IMR-90 (cell line): ENCODE measurements at regions not wholly inside any gene's neighbourhood (a gene's known extent, or its start where the extent isn't known, plus 50 kb on each side); places are given as distances from the start of the nearest gene placed in this dataset.

ENCODE experiments used
- ATAC-seq: fragments of 200-7000 bp; cut with Tn5 transposase; 2 replicates; pipeline ENCODE4 v1.9.1; 2020; ENCODE audit warnings: low read depth, mild to moderate bottlenecking, moderate library complexity
- BruUV-seq: library from RNA; stranded (reverse); fragments of 400-500 nt; replicated peaks from 2 replicates; lab custom pipeline; 2021; lab: Mats Ljungman, UMichigan
- CTCF ChIA-PET: fragments of 300-600 bp; formaldehyde crosslinking; extraction: SDS; loops from one replicate; lab custom pipeline; 2021; ENCODE audit warnings: antibody characterized with exemption; lab: Yijun Ruan, JAX
- POLR2A ChIA-PET: fragments of 300-600 bp; sonication (Branson Sonifier 250); formaldehyde crosslinking; loops from one replicate; lab custom pipeline; 2022; ENCODE audit warnings: antibody characterized with exemption; ENCODE audit not compliant: unreplicated experiment; lab: Charles Lee
- DNase-seq: peaks from one replicate; pipeline ENCODE4 v3.0.0; 2013
- H2AFZ ChIP-seq: replicated peaks from 2 replicates; pipeline ENCODE3; 2013; ENCODE audit warnings: low read length, mild to moderate bottlenecking; ENCODE audit not compliant: poor library complexity
- H2AK5ac ChIP-seq: 2 replicates; pipeline ENCODE4 v1.6.1; 2013; ENCODE audit warnings: low read depth, low read length, inconsistent platforms
- H2AK9ac ChIP-seq: replicated peaks from 2 replicates; pipeline ENCODE3; 2013; ENCODE audit warnings: mild to moderate bottlenecking, low read depth, low read length, moderate library complexity; ENCODE audit not compliant: poor library complexity
- H2BK120ac ChIP-seq: 2 replicates; pipeline ENCODE4 v1.6.1; 2013; ENCODE audit warnings: low read depth, low read length, inconsistent platforms
- H2BK15ac ChIP-seq: 3 replicates; pipeline ENCODE4 v1.6.1; 2013; ENCODE audit warnings: low read depth, low read length, inconsistent platforms
- H2BK20ac ChIP-seq: 2 replicates; pipeline ENCODE4 v1.6.1; 2013; ENCODE audit warnings: low read depth, mild to moderate bottlenecking, inconsistent platforms, low read length, moderate library complexity
- H2BK5ac ChIP-seq: 2 replicates; pipeline ENCODE4 v1.6.1; 2013; ENCODE audit warnings: mild to moderate bottlenecking, low read depth, low read length, inconsistent platforms; ENCODE audit not compliant: poor library complexity, severe bottlenecking
- H3K14ac ChIP-seq: replicated peaks from 2 replicates; pipeline ENCODE4 v1.6.1; 2013; ENCODE audit warnings: low read depth, low read length, inconsistent platforms
- H3K18ac ChIP-seq: 2 replicates; pipeline ENCODE4 v1.6.1; 2013; ENCODE audit warnings: low read depth, low read length, control low read depth
- H3K23ac ChIP-seq: 2 replicates; pipeline ENCODE4 v1.6.1; 2013; ENCODE audit warnings: low read depth, low read length, inconsistent platforms
- H3K27ac ChIP-seq: 2 replicates; pipeline ENCODE4 v1.5.1; 2013; ENCODE audit warnings: mild to moderate bottlenecking, control low read depth, low read length; ENCODE audit not compliant: insufficient read depth
- H3K27me3 ChIP-seq: 2 replicates; pipeline ENCODE4 v1.6.1; 2013; ENCODE audit warnings: low read length; ENCODE audit not compliant: control insufficient read depth, insufficient read depth
- H3K36me3 ChIP-seq: 2 replicates; pipeline ENCODE4 v1.6.1; 2013; ENCODE audit warnings: low read length, mixed read lengths; ENCODE audit not compliant: control insufficient read depth, insufficient read depth
- H3K4ac ChIP-seq: 2 replicates; pipeline ENCODE4 v1.6.1; 2013; ENCODE audit warnings: low read depth, low read length, inconsistent platforms
- H3K4me1 ChIP-seq: 2 replicates; pipeline ENCODE4 v1.6.1; 2013; ENCODE audit warnings: low read length, mixed read lengths; ENCODE audit not compliant: control insufficient read depth, insufficient read depth
- H3K4me2 ChIP-seq: 2 replicates; pipeline ENCODE4 v1.6.1; 2013; ENCODE audit warnings: low read depth, mild to moderate bottlenecking, control low read depth, low read length, moderate library complexity
- H3K4me3 ChIP-seq: 2 replicates; pipeline ENCODE4 v1.5.1; 2013; ENCODE audit warnings: low read depth, mild to moderate bottlenecking, control low read depth, low read length, moderate library complexity; ENCODE audit not compliant: insufficient read depth
- H3K56ac ChIP-seq: 2 replicates; pipeline ENCODE4 v1.6.1; 2013; ENCODE audit warnings: low read length, inconsistent platforms; ENCODE audit not compliant: insufficient read depth; ENCODE audit errors: extremely low read depth
- H3K79me1 ChIP-seq, 2 experiments: 2 replicates each; pipeline ENCODE4 v1.6.1; 2013; ENCODE audit warnings: low read length in 2 of 2, inconsistent platforms in 1 of 2, low read depth in 1 of 2
- H3K9ac ChIP-seq: 2 replicates; pipeline ENCODE4 v1.6.1; 2013; ENCODE audit warnings: low read depth, low read length, control low read depth
- H3K9me1 ChIP-seq: 2 replicates; pipeline ENCODE4 v1.6.1; 2013; ENCODE audit warnings: low read length, inconsistent platforms; ENCODE audit not compliant: insufficient read depth
- H3K9me3 ChIP-seq: 2 replicates; pipeline ENCODE4 v1.6.1; 2013; ENCODE audit warnings: low read length; ENCODE audit not compliant: control insufficient read depth, insufficient read depth
- H4K20me1 ChIP-seq: 2 replicates; pipeline ENCODE4 v1.6.1; 2013; ENCODE audit warnings: low read length, inconsistent platforms; ENCODE audit not compliant: insufficient read depth
- H4K5ac ChIP-seq: 2 replicates; pipeline ENCODE4 v1.6.1; 2013; ENCODE audit warnings: mild to moderate bottlenecking, low read depth, low read length, control low read depth
- H4K8ac ChIP-seq, 2 experiments: 2 replicates each; pipeline ENCODE4 v1.6.1; 2013; ENCODE audit warnings: low read depth in 2 of 2, low read length in 2 of 2, control low read depth in 1 of 2, inconsistent platforms in 1 of 2
- H4K91ac ChIP-seq: 2 replicates; pipeline ENCODE4 v1.6.1; 2013; ENCODE audit warnings: low read depth, low read length, inconsistent platforms; ENCODE audit not compliant: insufficient read depth
- BHLHE40 ChIP-seq: fragments of 150-350 bp; IDR thresholded peaks from 2 replicates; pipeline ENCODE4 v1.6.1; 2016; ENCODE audit warnings: mild to moderate bottlenecking, low read depth, low read length
- CEBPB ChIP-seq: IDR thresholded peaks from 2 replicates; pipeline ENCODE4 v1.6.1; 2012; ENCODE audit warnings: low read depth, low read length, improper control_type of control experiment
- CHD1 ChIP-seq: IDR thresholded peaks from 2 replicates; pipeline ENCODE4 v1.6.1; 2012; ENCODE audit warnings: low read depth, low read length, improper control_type of control experiment
- CTCF ChIP-seq: conservative IDR thresholded peaks from 2 replicates; pipeline ENCODE4 v1.5.1; 2012; ENCODE audit warnings: mild to moderate bottlenecking, low read depth, low read length, improper control_type of control experiment
- ELK1 ChIP-seq: fragments of 150-350 bp; IDR thresholded peaks from 2 replicates; pipeline ENCODE4 v1.6.1; 2016; ENCODE audit warnings: low read depth, mild to moderate bottlenecking, low read length, moderate library complexity, borderline replicate concordance
- FOS ChIP-seq: fragments of 150-350 bp; IDR thresholded peaks from 2 replicates; pipeline ENCODE4 v1.6.1; 2016; ENCODE audit warnings: low read depth, low read length
- MAFK ChIP-seq: IDR thresholded peaks from 2 replicates; pipeline ENCODE4 v1.6.1; 2012; ENCODE audit warnings: low read depth, low read length, improper control_type of control experiment
- MAZ ChIP-seq: IDR thresholded peaks from 2 replicates; pipeline ENCODE4 v1.6.1; 2012; ENCODE audit warnings: low read depth, mild to moderate bottlenecking, low read length, improper control_type of control experiment, moderate library complexity, borderline replicate concordance
- MXI1 ChIP-seq: IDR thresholded peaks from 2 replicates; pipeline ENCODE4 v1.6.1; 2012; ENCODE audit warnings: low read depth, mild to moderate bottlenecking, low read length, moderate library complexity, borderline replicate concordance
- NFE2L2 ChIP-seq: fragments of 150-350 bp; IDR thresholded peaks from 2 replicates; pipeline ENCODE4 v1.6.1; 2016; ENCODE audit warnings: low read depth, mild to moderate bottlenecking, low read length
- POLR2A ChIP-seq: IDR thresholded peaks from 2 replicates; pipeline ENCODE4 v1.6.1; 2012; ENCODE audit warnings: mild to moderate bottlenecking, low read depth, low read length
- RAD21 ChIP-seq: IDR thresholded peaks from 2 replicates; pipeline ENCODE4 v1.6.1; 2012; ENCODE audit warnings: low read length, improper control_type of control experiment
- RCOR1 ChIP-seq: IDR thresholded peaks from 2 replicates; pipeline ENCODE4 v1.6.1; 2012; ENCODE audit warnings: mild to moderate bottlenecking, low read length, improper control_type of control experiment; ENCODE audit not compliant: insufficient replicate concordance
- RFX5 ChIP-seq: IDR thresholded peaks from 2 replicates; pipeline ENCODE4 v1.8.0; 2012; ENCODE audit warnings: low read depth, mild to moderate bottlenecking, low read length, moderate library complexity
- SMC3 ChIP-seq: fragments of 150-350 bp; IDR thresholded peaks from 2 replicates; pipeline ENCODE4 v1.6.1; 2016; ENCODE audit warnings: low read depth, mild to moderate bottlenecking, antibody characterized with exemption, low read length, moderate library complexity
- WGBS, 2 experiments: methylation state at CpG; one replicate each; pipeline versions ENCODE4 v1.1.5 to v1.1.7; 2013; ENCODE audit warnings: missing lambda C conversion rate in 2 of 2; ENCODE audit not compliant: insufficient read length in 1 of 2; ENCODE audit errors: extremely low coverage in 2 of 2; 5-methylcytosine and 5-hydroxymethylcytosine counted together
- dilution Hi-C: fragments of 300-500 bp; cut with HindIII; formaldehyde crosslinking; loops from one replicate; pipeline ENCODE4 v1.14.3; 2018; ENCODE audit warnings: low sequenced_read_pairs; ENCODE audit not compliant: unreplicated experiment
- in situ Hi-C: fragments of 300-500 bp; cut with MboI; formaldehyde crosslinking; loops from 3 replicates; pipeline ENCODE4 v1.14.3; 2019; ENCODE audit warnings: low sequenced_read_pairs, inconsistent platforms, mixed read lengths
- intact Hi-C: fragments of 100-400 bp; cut with micrococcal nuclease; formaldehyde crosslinking; loops from 2 replicates; pipeline ENCODE4 v1.10.0; 2022
- TF ChIP-seq, protein P1 (sequence below): fragments of 150-350 bp; IDR thresholded peaks from 2 replicates; pipeline ENCODE4 v1.6.1; 2017; ENCODE audit warnings: mild to moderate bottlenecking, antibody characterized with exemption, low read length, low read depth

DNA sequence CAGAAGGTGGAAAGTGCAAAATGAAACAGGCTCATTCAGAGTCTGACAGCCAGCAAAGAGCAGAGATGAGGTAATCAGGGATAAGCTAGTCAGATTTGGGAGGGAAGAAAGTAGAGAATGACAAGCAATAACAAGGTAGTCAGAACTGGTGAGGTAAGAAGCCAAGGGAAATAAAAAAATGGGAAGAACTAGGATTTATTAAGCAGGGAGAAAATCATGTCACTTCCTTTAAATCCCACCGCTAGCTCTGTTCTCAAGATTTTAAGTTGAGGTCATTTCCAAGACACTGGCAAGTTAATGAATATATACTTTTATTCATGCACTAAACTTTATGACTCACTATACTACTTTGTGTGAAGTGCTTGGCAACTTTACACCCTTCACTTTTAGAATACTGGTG lies 1106.8 kb downstream of the IGSF11 start:
- no peaks in the 10 kb centered on the region for H3K27me3 ChIP-seq
- no peak overlapping the region for H4K5ac ChIP-seq
- no peak overlapping the region for H3K23ac ChIP-seq
- no peak overlapping the region for H2BK5ac ChIP-seq
- no peak overlapping the region for H3K9ac ChIP-seq
- no peaks in the 10 kb centered on the region for H3K79me1 ChIP-seq
- no peak overlapping the region for H2BK20ac ChIP-seq
- no peak for TF ChIP-seq RAD21
- TF ChIP-seq MXI1, result no peak
- no peak for TF ChIP-seq SMC3
- TF ChIP-seq CHD1, result no peak
- TF ChIP-seq RCOR1, result no peak
- no peak for TF ChIP-seq FOS
- no peak for TF ChIP-seq MAFK
- TF ChIP-seq RFX5, result no peak
- TF ChIP-seq ELK1, result no peak
- TF ChIP-seq CTCF, result no peak
- no peak for TF ChIP-seq POLR2A
- no peak for TF ChIP-seq CEBPB
- no peak for TF ChIP-seq BHLHE40
- TF ChIP-seq, protein P1, sequence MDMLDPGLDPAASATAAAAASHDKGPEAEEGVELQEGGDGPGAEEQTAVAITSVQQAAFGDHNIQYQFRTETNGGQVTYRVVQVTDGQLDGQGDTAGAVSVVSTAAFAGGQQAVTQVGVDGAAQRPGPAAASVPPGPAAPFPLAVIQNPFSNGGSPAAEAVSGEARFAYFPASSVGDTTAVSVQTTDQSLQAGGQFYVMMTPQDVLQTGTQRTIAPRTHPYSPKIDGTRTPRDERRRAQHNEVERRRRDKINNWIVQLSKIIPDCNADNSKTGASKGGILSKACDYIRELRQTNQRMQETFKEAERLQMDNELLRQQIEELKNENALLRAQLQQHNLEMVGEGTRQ, result no peak
- no peak for TF ChIP-seq NFE2L2
- no peak for TF ChIP-seq MAZ
- H3K27ac ChIP-seq, result no peak overlapping the region
- no peak overlapping the region for H4K91ac ChIP-seq
- intact Hi-C loops (no loop called here), in situ Hi-C loops (no loop called here), dilution Hi-C loops (no loop called here)
- no CpG with 5 or more reads among the region's 1 CpG for WGBS, 2 experiments
- DNase-seq, result peak; percentile 19
- H4K20me1 ChIP-seq, result no peaks in the 10 kb centered on the region
- ChIA-PET CTCF (no interaction called here), POLR2A (no interaction called here)
- H3K56ac ChIP-seq, result no peak overlapping the region
- no TSS peak for BruUV-seq
- H3K9me3 ChIP-seq, result no peaks in the 10 kb centered on the region
- no peaks in the 10 kb centered on the region for H3K9me1 ChIP-seq
- no peaks in the 10 kb centered on the region for H3K36me3 ChIP-seq
- no peak overlapping the region for H3K4me3 ChIP-seq
- H3K18ac ChIP-seq, result no peak overlapping the region
- H4K8ac ChIP-seq, result no peak overlapping the region
- 0 out of 2 replicates have a peak, but pooled peaks have one; percentile 14 for ATAC-seq
- no peak overlapping the region; the same call in 1 of the 2 replicates for H3K4me2 ChIP-seq
- H2BK15ac ChIP-seq, result no peak overlapping the region
- H2BK120ac ChIP-seq, result no peak overlapping the region
- H3K4me1 ChIP-seq, result no peaks in the 10 kb centered on the region
- no peak overlapping the region for H3K4ac ChIP-seq
- no peak overlapping the region for H2AFZ ChIP-seq
- no peak overlapping the region for H3K14ac ChIP-seq
- no peak overlapping the region for H2AK5ac ChIP-seq
- no peak overlapping the region for H2AK9ac ChIP-seq
